GM12878 (cell line): ENCODE measurements at regions not wholly inside any gene's neighbourhood (a gene's known extent, or its start where the extent isn't known, plus 50 kb on each side); places are given as distances from the start of the nearest gene placed in this dataset.

Experiments used
- ATAC-seq: fragments of 200-7000 bp; cut with Tn5 transposase; 3 replicates; pipeline ENCODE4 v1.9.1; 2020; ENCODE audit warnings: mild to moderate bottlenecking, moderate library complexity
- BruUV-seq: library from RNA; stranded (reverse); fragments of 400-500 nt; replicated peaks from 2 replicates; lab custom pipeline; 2021; lab: Mats Ljungman, UMichigan
- CTCF ChIA-PET: fragments of 300-600 bp; sonication (Branson Sonifier 250); formaldehyde crosslinking; extraction: SDS; loops from one replicate; lab custom pipeline; 2021; ENCODE audit warnings: inconsistent platforms; lab: Yijun Ruan, JAX
- POLR2A ChIA-PET: fragments of 350-600 bp; formaldehyde crosslinking; extraction: SDS; loops from one replicate; lab custom pipeline; 2021; ENCODE audit warnings: inconsistent platforms; lab: Charles Lee
- RAD21 ChIA-PET: fragments of 300-600 bp; sonication (Branson Sonifier 250); formaldehyde crosslinking; loops from one replicate; lab custom pipeline; 2023; ENCODE audit warnings: antibody characterized with exemption; ENCODE audit not compliant: unreplicated experiment; lab: Charles Lee
- SMC1A ChIA-PET: fragments of 300-600 bp; sonication (Branson Sonifier 250); formaldehyde crosslinking; loops from one replicate; lab custom pipeline; 2023; ENCODE audit not compliant: unreplicated experiment, uncharacterized antibody; lab: Charles Lee
- DNase-seq: peaks from one replicate; pipeline ENCODE4 v3.0.0-alpha.2; 2011; ENCODE audit warnings: low read depth, low spot score
- FAIRE-seq: peaks from 3 replicates; lab custom pipeline; 2011; peaks lifted over from hg19 to GRCh38; lab: Jason Lieb, UNC
- H2AFZ ChIP-seq: 2 replicates; pipeline ENCODE4 v1.6.0; 2011; ENCODE audit warnings: low read depth, low read length, control low read depth; ENCODE audit not compliant: control insufficient read depth
- H3K27ac ChIP-seq: 2 replicates; pipeline ENCODE4 v1.5.1; 2011; ENCODE audit warnings: control low read depth; ENCODE audit not compliant: control insufficient read depth, insufficient read depth
- H3K27me3 ChIP-seq, 2 experiments: replicated peaks in 1 of 2; 2 replicates each; pipeline versions ENCODE4 v1.6.0 to v1.6.1; 2011; ENCODE audit warnings: low read length in 1 of 2; ENCODE audit not compliant: control insufficient read depth in 2 of 2, insufficient read depth in 2 of 2
- H3K36me3 ChIP-seq, 2 experiments: 2 replicates each; pipeline ENCODE4 v1.5.1; 2011; ENCODE audit warnings: low read length in 1 of 2; ENCODE audit not compliant: control insufficient read depth in 2 of 2, insufficient read depth in 2 of 2
- H3K4me1 ChIP-seq: 2 replicates; pipeline ENCODE4 v1.6.1; 2011; ENCODE audit warnings: mild to moderate bottlenecking, low read length, moderate library complexity, mixed read lengths; ENCODE audit not compliant: control insufficient read depth, insufficient read depth
- H3K4me2 ChIP-seq: 2 replicates; pipeline ENCODE4 v1.6.0; 2011; ENCODE audit warnings: control low read depth; ENCODE audit not compliant: control insufficient read depth, insufficient read depth
- H3K4me3 ChIP-seq: fragments of 200-600 bp; sonication (generic); 2 replicates; pipeline ENCODE4 v1.5.1; 2016
- H3K79me2 ChIP-seq: 2 replicates; pipeline ENCODE4 v1.6.0; 2011; ENCODE audit warnings: low read length; ENCODE audit not compliant: control insufficient read depth, insufficient read depth
- H3K9ac ChIP-seq: 2 replicates; pipeline ENCODE4 v1.8.0; 2011; ENCODE audit warnings: low read length, control low read depth, mixed read lengths; ENCODE audit not compliant: control insufficient read depth, insufficient read depth
- H3K9me3 ChIP-seq: replicated peaks from 3 replicates; pipeline ENCODE4 v1.5.1; 2011; ENCODE audit warnings: mild to moderate bottlenecking, low read length; ENCODE audit not compliant: control insufficient read depth, insufficient read depth
- H4K20me1 ChIP-seq: 2 replicates; pipeline ENCODE4 v1.6.0; 2011; ENCODE audit not compliant: control insufficient read depth, insufficient read depth
- BACH1 ChIP-seq: fragments of 450-650 bp; IDR thresholded peaks from 2 replicates; pipeline ENCODE4 v1.6.1; 2017; ENCODE audit warnings: mild to moderate bottlenecking, borderline replicate concordance
- HDAC6 ChIP-seq: fragments of 200-600 bp; sonication (generic); IDR thresholded peaks from one replicate; pipeline ENCODE4 v1.8.0; 2017; ENCODE audit warnings: antibody characterized with exemption; ENCODE audit not compliant: unreplicated experiment
- KDM1A ChIP-seq: fragments of 200-600 bp; sonication (generic); IDR thresholded peaks from 2 replicates; pipeline ENCODE4 v1.6.1; 2016; ENCODE audit warnings: borderline replicate concordance
- LARP7 ChIP-seq: fragments of 450-650 bp; IDR thresholded peaks from 2 replicates; pipeline ENCODE4 v1.6.1; 2017; ENCODE audit warnings: mild to moderate bottlenecking
- MXI1 ChIP-seq: fragments of 150-350 bp; IDR thresholded peaks from 2 replicates; pipeline ENCODE4 v1.6.1; 2011; ENCODE audit warnings: low read depth, mild to moderate bottlenecking, inconsistent platforms, low read length, improper control_type of control experiment
- PAX5 ChIP-seq: IDR thresholded peaks from 2 replicates; pipeline ENCODE4 v1.6.1; 2011; ENCODE audit warnings: low read depth, low read length, borderline replicate concordance
- SUPT20H ChIP-seq: IDR thresholded peaks from 2 replicates; pipeline ENCODE4 v1.6.1; 2011; ENCODE audit warnings: low read depth, mild to moderate bottlenecking, low read length, moderate library complexity, borderline replicate concordance; ENCODE audit not compliant: control insufficient read depth
- WGBS: methylation state at CpG from one replicate; pipeline ENCODE4 v1.1.6; 2016; ENCODE audit warnings: low lambda C conversion rate; ENCODE audit not compliant: insufficient replicate concordance, insufficient coverage; ENCODE audit errors: missing lambda C conversion rate; 5-methylcytosine and 5-hydroxymethylcytosine counted together
- in situ Hi-C: fragments of 300-500 bp; cut with MboI; formaldehyde crosslinking; loops from 9 replicates; pipeline ENCODE4 v1.14.3; 2018; ENCODE audit warnings: mixed read lengths
- intact Hi-C: fragments of 100-400 bp; cut with micrococcal nuclease; formaldehyde crosslinking; loops from one replicate; pipeline ENCODE4 v1.14.2; 2022; ENCODE audit not compliant: unreplicated experiment
- TF ChIP-seq, protein P1 (sequence below): fragments of 150-350 bp; IDR thresholded peaks from 2 replicates; pipeline ENCODE4 v1.6.1; 2016; ENCODE audit warnings: low read depth, low read length
- TF ChIP-seq, protein P2 (sequence below): IDR thresholded peaks from 2 replicates; pipeline ENCODE4 v1.6.1; 2012; ENCODE audit warnings: mild to moderate bottlenecking, low read depth, low read length
- TF ChIP-seq, protein P3 (sequence below), 3 experiments: IDR thresholded peaks in 2 of 3; conservative IDR thresholded peaks in 1 of 3; 2 replicates each; pipeline ENCODE4 v1.5.1; 2011; ENCODE audit warnings: low read depth in 3 of 3, low read length in 3 of 3, mild to moderate bottlenecking in 3 of 3, control low read depth in 2 of 3, moderate library complexity in 2 of 3, inconsistent platforms in 1 of 3, mixed read lengths in 1 of 3; ENCODE audit not compliant: control insufficient read depth in 2 of 3, insufficient read depth in 1 of 3; ENCODE audit errors: extremely low read depth in 1 of 3
- TF ChIP-seq, protein P4 (sequence below): fragments of 450-650 bp; IDR thresholded peaks from 2 replicates; pipeline ENCODE4 v1.6.1; 2017; ENCODE audit warnings: antibody characterized with exemption, mild to moderate bottlenecking, moderate library complexity

DNA sequence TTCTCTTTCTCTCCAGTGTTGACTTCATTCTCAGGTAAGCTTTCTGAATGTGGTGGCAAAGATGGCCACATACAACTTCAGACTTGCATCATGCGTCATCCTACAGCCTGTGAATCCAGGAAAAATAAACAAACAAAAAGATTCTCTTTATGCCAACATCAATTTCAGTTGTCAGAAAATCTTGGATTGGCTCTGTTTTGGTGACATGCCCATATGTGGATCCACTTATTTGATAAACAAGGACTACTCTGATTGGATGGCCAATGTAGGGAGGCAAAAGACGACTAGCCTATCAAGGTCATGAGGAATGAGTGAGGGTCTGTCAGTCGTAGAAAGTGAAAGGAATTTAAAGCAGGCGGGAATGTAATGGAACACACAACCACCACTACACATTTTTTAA is 866.6 kb downstream of the USP25 start (continued):
- TF ChIP-seq, protein P1, sequence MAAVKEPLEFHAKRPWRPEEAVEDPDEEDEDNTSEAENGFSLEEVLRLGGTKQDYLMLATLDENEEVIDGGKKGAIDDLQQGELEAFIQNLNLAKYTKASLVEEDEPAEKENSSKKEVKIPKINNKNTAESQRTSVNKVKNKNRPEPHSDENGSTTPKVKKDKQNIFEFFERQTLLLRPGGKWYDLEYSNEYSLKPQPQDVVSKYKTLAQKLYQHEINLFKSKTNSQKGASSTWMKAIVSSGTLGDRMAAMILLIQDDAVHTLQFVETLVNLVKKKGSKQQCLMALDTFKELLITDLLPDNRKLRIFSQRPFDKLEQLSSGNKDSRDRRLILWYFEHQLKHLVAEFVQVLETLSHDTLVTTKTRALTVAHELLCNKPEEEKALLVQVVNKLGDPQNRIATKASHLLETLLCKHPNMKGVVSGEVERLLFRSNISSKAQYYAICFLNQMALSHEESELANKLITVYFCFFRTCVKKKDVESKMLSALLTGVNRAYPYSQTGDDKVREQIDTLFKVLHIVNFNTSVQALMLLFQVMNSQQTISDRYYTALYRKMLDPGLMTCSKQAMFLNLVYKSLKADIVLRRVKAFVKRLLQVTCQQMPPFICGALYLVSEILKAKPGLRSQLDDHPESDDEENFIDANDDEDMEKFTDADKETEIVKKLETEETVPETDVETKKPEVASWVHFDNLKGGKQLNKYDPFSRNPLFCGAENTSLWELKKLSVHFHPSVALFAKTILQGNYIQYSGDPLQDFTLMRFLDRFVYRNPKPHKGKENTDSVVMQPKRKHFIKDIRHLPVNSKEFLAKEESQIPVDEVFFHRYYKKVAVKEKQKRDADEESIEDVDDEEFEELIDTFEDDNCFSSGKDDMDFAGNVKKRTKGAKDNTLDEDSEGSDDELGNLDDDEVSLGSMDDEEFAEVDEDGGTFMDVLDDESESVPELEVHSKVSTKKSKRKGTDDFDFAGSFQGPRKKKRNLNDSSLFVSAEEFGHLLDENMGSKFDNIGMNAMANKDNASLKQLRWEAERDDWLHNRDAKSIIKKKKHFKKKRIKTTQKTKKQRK, result no peak
- no peak for TF ChIP-seq PAX5

DNA sequence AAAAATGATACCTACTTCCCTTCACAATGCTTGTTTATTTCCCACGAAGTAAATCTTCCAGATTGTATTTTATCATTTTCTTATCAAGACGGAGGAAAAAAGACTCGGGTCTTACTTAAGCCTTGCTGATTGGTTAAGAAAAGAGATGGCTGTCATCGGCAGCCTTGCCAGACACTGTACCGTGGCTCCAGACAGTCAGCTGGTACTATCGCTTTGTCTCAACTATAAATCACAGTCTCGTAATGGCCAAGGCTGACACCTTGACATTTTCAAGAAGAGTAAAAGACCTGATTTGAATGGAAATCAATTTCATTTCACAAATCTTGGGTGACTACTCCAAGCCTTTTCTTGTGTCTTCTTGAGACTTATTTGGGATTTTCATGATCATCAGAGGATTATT is 868.0 kb downstream of the USP25 start:
- ChIA-PET SMC1A (no interaction called here), RAD21 (no interaction called here), CTCF (no interaction called here), POLR2A (no interaction called here)
- Histone ChIP-seq H3K79me2 (no peaks in the 10 kb centered on the region), H3K4me3 (no peak overlapping the region), H3K4me1 (no peaks in the 10 kb centered on the region), H3K27me3 (no peaks in the 10 kb centered on the region), H3K9ac (no peak overlapping the region), H3K36me3 (no peaks in the 10 kb centered on the region), H3K4me2 (no peak overlapping the region), H3K9me3 (no peaks in the 10 kb centered on the region), H3K27ac (no peak overlapping the region), H2AFZ (no peak overlapping the region), H4K20me1 (no peaks in the 10 kb centered on the region)
- 15% methylated on average over 7 of the region's 7 CpGs for WGBS
- ATAC-seq (no peak), DNase-seq (no peak), FAIRE-seq (no peak)
- intact Hi-C loops, result no loop called here
- BruUV-seq, result no TSS peak
- in situ Hi-C loops, result no loop called here
- TF ChIP-seq, protein P2, sequence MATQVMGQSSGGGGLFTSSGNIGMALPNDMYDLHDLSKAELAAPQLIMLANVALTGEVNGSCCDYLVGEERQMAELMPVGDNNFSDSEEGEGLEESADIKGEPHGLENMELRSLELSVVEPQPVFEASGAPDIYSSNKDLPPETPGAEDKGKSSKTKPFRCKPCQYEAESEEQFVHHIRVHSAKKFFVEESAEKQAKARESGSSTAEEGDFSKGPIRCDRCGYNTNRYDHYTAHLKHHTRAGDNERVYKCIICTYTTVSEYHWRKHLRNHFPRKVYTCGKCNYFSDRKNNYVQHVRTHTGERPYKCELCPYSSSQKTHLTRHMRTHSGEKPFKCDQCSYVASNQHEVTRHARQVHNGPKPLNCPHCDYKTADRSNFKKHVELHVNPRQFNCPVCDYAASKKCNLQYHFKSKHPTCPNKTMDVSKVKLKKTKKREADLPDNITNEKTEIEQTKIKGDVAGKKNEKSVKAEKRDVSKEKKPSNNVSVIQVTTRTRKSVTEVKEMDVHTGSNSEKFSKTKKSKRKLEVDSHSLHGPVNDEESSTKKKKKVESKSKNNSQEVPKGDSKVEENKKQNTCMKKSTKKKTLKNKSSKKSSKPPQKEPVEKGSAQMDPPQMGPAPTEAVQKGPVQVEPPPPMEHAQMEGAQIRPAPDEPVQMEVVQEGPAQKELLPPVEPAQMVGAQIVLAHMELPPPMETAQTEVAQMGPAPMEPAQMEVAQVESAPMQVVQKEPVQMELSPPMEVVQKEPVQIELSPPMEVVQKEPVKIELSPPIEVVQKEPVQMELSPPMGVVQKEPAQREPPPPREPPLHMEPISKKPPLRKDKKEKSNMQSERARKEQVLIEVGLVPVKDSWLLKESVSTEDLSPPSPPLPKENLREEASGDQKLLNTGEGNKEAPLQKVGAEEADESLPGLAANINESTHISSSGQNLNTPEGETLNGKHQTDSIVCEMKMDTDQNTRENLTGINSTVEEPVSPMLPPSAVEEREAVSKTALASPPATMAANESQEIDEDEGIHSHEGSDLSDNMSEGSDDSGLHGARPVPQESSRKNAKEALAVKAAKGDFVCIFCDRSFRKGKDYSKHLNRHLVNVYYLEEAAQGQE, result no peak
- TF ChIP-seq, protein P3, sequence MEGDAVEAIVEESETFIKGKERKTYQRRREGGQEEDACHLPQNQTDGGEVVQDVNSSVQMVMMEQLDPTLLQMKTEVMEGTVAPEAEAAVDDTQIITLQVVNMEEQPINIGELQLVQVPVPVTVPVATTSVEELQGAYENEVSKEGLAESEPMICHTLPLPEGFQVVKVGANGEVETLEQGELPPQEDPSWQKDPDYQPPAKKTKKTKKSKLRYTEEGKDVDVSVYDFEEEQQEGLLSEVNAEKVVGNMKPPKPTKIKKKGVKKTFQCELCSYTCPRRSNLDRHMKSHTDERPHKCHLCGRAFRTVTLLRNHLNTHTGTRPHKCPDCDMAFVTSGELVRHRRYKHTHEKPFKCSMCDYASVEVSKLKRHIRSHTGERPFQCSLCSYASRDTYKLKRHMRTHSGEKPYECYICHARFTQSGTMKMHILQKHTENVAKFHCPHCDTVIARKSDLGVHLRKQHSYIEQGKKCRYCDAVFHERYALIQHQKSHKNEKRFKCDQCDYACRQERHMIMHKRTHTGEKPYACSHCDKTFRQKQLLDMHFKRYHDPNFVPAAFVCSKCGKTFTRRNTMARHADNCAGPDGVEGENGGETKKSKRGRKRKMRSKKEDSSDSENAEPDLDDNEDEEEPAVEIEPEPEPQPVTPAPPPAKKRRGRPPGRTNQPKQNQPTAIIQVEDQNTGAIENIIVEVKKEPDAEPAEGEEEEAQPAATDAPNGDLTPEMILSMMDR (IDR thresholded peaks at IDR 0.05 in 2 of 3, conservative IDR thresholded peaks at IDR 0.05 in 1 of 3; ENCODE audit: control insufficient read depth in 2 of 3, extremely low read depth in 1 of 3, insufficient read depth in 1 of 3, low read depth in 3 of 3, low read length in 3 of 3), result no peak
- TF ChIP-seq, protein P4, sequence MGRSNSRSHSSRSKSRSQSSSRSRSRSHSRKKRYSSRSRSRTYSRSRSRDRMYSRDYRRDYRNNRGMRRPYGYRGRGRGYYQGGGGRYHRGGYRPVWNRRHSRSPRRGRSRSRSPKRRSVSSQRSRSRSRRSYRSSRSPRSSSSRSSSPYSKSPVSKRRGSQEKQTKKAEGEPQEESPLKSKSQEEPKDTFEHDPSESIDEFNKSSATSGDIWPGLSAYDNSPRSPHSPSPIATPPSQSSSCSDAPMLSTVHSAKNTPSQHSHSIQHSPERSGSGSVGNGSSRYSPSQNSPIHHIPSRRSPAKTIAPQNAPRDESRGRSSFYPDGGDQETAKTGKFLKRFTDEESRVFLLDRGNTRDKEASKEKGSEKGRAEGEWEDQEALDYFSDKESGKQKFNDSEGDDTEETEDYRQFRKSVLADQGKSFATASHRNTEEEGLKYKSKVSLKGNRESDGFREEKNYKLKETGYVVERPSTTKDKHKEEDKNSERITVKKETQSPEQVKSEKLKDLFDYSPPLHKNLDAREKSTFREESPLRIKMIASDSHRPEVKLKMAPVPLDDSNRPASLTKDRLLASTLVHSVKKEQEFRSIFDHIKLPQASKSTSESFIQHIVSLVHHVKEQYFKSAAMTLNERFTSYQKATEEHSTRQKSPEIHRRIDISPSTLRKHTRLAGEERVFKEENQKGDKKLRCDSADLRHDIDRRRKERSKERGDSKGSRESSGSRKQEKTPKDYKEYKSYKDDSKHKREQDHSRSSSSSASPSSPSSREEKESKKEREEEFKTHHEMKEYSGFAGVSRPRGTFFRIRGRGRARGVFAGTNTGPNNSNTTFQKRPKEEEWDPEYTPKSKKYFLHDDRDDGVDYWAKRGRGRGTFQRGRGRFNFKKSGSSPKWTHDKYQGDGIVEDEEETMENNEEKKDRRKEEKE, result no peak
- TF ChIP-seq KDM1A, result no peak
- TF ChIP-seq BACH1, result no peak
- no peak for TF ChIP-seq HDAC6
- no peak for TF ChIP-seq SUPT20H
- no peak for TF ChIP-seq MXI1
- no peak for TF ChIP-seq LARP7
